ENCODE measurements at regions not wholly inside any gene's neighbourhood (a gene's known extent, or its start where the extent isn't known, plus 50 kb on each side); places are given as distances from the start of the nearest gene placed in this dataset.

GRCh38 chr5:68381060-68381459 is 165.5 kb downstream of the PIK3R1 start:
- TF ChIP-seq CTCF (IDR thresholded peaks at IDR 0.05) (no peak), EP300 (IDR thresholded peaks at IDR 0.05; ENCODE audit: borderline replicate concordance in 1 of 2, low read depth in 1 of 2, low read length in 1 of 2) (no peak), RCOR1 (IDR thresholded peaks at IDR 0.05; ENCODE audit: low read length) (no peak), POLR2AphosphoS5 (IDR thresholded peaks at IDR 0.05; ENCODE audit: low read depth, low read length) (no peak), RXRA (IDR thresholded peaks at IDR 0.05; ENCODE audit: borderline replicate concordance, low read depth) (no peak), TAF1 (IDR thresholded peaks at IDR 0.05; ENCODE audit: borderline replicate concordance, low read depth, low read length) (no peak), SIN3A (IDR thresholded peaks at IDR 0.05; ENCODE audit: borderline replicate concordance, low read depth, low read length) (no peak), SMC3 (IDR thresholded peaks at IDR 0.05; ENCODE audit: low read depth, low read length) (no peak), YY1 (IDR thresholded peaks at IDR 0.05; ENCODE audit: low read depth) (no peak), RFX5 (IDR thresholded peaks at IDR 0.05; ENCODE audit: low read length) (no peak)
- TF ChIP-seq, protein P1, sequence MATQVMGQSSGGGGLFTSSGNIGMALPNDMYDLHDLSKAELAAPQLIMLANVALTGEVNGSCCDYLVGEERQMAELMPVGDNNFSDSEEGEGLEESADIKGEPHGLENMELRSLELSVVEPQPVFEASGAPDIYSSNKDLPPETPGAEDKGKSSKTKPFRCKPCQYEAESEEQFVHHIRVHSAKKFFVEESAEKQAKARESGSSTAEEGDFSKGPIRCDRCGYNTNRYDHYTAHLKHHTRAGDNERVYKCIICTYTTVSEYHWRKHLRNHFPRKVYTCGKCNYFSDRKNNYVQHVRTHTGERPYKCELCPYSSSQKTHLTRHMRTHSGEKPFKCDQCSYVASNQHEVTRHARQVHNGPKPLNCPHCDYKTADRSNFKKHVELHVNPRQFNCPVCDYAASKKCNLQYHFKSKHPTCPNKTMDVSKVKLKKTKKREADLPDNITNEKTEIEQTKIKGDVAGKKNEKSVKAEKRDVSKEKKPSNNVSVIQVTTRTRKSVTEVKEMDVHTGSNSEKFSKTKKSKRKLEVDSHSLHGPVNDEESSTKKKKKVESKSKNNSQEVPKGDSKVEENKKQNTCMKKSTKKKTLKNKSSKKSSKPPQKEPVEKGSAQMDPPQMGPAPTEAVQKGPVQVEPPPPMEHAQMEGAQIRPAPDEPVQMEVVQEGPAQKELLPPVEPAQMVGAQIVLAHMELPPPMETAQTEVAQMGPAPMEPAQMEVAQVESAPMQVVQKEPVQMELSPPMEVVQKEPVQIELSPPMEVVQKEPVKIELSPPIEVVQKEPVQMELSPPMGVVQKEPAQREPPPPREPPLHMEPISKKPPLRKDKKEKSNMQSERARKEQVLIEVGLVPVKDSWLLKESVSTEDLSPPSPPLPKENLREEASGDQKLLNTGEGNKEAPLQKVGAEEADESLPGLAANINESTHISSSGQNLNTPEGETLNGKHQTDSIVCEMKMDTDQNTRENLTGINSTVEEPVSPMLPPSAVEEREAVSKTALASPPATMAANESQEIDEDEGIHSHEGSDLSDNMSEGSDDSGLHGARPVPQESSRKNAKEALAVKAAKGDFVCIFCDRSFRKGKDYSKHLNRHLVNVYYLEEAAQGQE (IDR thresholded peaks at IDR 0.05; ENCODE audit: low read depth, low read length): no peak
